BE2C (cell line): ENCODE measurements at regions not wholly inside any gene's neighbourhood (a gene's known extent, or its start where the extent isn't known, plus 50 kb on each side); places are given as distances from the start of the nearest gene placed in this dataset.

ENCODE experiments used
- DNase-seq: peaks from one replicate; pipeline ENCODE4 v3.0.0-alpha.2; 2020
- H3K27me3 ChIP-seq: fragments of 250-450 bp; sonication (Bioruptor Pico); 2 replicates; pipeline ENCODE4 v1.5.1; 2020; ENCODE audit warnings: mild to moderate bottlenecking
- H3K36me3 ChIP-seq: fragments of 250-450 bp; sonication (Bioruptor Pico); 2 replicates; pipeline ENCODE4 v1.5.1; 2020; ENCODE audit warnings: mild to moderate bottlenecking
- H3K4me1 ChIP-seq: fragments of 250-450 bp; sonication (Bioruptor Pico); 2 replicates; pipeline ENCODE4 v1.5.1; 2020
- H3K4me3 ChIP-seq: 2 replicates; pipeline ENCODE4 v1.5.1; 2011; ENCODE audit warnings: low read depth, low read length
- H3K9me3 ChIP-seq: fragments of 250-450 bp; sonication (Bioruptor Pico); 2 replicates; pipeline ENCODE4 v1.5.1; 2020
- TF ChIP-seq, protein P1 (sequence below): IDR thresholded peaks from 2 replicates; pipeline ENCODE4 v1.5.1; 2012; ENCODE audit warnings: mild to moderate bottlenecking, low read depth, low read length

DNA sequence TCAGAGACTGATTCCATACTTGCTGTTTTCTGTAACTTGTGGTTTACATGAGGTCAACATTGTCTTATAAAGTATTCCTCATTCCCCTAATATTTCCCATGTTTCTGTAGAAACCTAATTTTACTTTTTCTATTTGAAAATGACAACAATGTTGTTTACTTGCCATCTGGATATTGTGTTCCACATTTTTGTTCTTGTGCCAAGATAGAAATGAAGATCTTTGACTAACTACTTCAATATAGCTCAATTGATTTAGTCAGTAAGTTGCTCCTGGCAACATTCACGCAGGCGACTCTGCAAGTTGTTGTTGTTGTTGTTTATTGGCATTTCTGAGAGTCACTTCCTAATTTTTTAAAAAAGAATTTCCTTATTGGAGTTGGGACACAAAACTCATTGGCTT lies 69.5 kb downstream of the CAVIN2 start:
- Histone ChIP-seq H3K9me3 (no peaks in the 10 kb centered on the region), H3K4me3 (no peak overlapping the region), H3K27me3 (no peaks in the 10 kb centered on the region), H3K4me1 (no peaks in the 10 kb centered on the region), H3K36me3 (no peaks in the 10 kb centered on the region)
- no peak for DNase-seq
- TF ChIP-seq, protein P1, sequence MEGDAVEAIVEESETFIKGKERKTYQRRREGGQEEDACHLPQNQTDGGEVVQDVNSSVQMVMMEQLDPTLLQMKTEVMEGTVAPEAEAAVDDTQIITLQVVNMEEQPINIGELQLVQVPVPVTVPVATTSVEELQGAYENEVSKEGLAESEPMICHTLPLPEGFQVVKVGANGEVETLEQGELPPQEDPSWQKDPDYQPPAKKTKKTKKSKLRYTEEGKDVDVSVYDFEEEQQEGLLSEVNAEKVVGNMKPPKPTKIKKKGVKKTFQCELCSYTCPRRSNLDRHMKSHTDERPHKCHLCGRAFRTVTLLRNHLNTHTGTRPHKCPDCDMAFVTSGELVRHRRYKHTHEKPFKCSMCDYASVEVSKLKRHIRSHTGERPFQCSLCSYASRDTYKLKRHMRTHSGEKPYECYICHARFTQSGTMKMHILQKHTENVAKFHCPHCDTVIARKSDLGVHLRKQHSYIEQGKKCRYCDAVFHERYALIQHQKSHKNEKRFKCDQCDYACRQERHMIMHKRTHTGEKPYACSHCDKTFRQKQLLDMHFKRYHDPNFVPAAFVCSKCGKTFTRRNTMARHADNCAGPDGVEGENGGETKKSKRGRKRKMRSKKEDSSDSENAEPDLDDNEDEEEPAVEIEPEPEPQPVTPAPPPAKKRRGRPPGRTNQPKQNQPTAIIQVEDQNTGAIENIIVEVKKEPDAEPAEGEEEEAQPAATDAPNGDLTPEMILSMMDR = no peak

DNA sequence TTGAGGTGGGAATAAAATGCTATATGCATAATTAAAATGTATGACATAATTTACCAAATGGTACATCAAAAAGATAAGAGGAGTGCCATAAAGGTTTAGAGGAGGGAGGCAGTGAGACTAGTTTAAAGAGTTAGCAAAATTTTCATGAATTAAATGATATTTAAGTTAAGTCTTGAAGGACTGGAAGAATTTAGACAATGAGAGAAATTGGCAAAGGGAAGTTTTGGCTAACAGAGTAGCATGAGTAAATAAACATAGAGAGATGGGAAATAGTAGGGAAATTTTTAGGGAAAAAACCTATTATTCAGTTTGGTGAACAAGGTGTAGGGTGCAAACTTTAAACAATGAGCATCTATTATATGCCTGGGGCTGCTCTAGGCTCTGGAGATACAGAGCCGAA lies 68.8 kb downstream of the CAVIN2 start:
- no peak for DNase-seq
- TF ChIP-seq, protein P1 = no peak
- H3K4me3 ChIP-seq = no peak overlapping the region
- no peaks in the 10 kb centered on the region for H3K9me3 ChIP-seq
- no peaks in the 10 kb centered on the region for H3K4me1 ChIP-seq
- H3K36me3 ChIP-seq = no peaks in the 10 kb centered on the region
- no peaks in the 10 kb centered on the region for H3K27me3 ChIP-seq

GRCh38 chr2:191782351-191782750 lies 64.5 kb downstream of the CAVIN2 start:
- Histone ChIP-seq H3K4me1 (no peaks in the 10 kb centered on the region), H3K9me3 (no peaks in the 10 kb centered on the region), H3K36me3 (no peaks in the 10 kb centered on the region), H3K27me3 (no peaks in the 10 kb centered on the region), H3K4me3 (no peak overlapping the region)
- no peak for DNase-seq
- TF ChIP-seq, protein P1 = no peak

- Histone ChIP-seq H3K9me3 (no peaks in the 10 kb centered on the region), H3K36me3 (no peaks in the 10 kb centered on the region), H3K27me3 (no peaks in the 10 kb centered on the region), H3K4me3 (no peak overlapping the region), H3K4me1 (no peaks in the 10 kb centered on the region)
- TF ChIP-seq, protein P1 = no peak
- DNase-seq = no peak
Observed at GRCh38 chr2:191783416-191783815, 63.5 kb downstream of the CAVIN2 start.
